NCI-H2196 (cell line): ENCODE measurements at regions not wholly inside any gene's neighbourhood (a gene's known extent, or its start where the extent isn't known, plus 50 kb on each side); places are given as distances from the start of the nearest gene placed in this dataset.
"Not testable (repeated sequence)": the region's sequence is repeated elsewhere in the genome, so short reads cannot be mapped to it uniquely, and the experiment has no call there.

Source experiments
- DNase-seq: peaks from one replicate; lab custom pipeline; 2025; ENCODE audit not compliant: unreplicated experiment; lab: John Stamatoyannopoulos, UW

GRCh38 chr11:3514635-3515424, 127.0 kb downstream of the ART5 start:
- DNase-seq: not testable (repeated sequence)

DNA sequence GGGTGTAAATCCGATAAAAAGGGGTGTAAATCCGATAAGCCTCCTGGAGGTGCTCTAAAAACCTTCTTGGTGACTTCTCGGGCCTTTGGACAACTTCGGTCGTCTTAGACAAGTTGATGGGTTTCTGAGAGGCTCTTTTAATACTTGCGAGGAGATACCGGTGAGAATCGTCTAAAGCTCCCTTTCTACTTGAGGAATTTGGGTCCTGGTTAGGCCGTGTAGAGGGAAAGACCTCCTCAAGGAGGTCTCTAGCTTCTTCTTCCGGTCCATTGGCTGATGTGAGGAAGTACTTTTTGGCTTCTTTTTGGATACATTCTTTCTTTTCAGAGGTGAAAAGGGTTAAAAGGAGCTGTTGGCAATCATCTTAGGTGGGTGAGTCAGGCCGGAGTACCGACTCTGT, 128.5 kb downstream of the ART5 start:
- not testable (repeated sequence) for DNase-seq

- DNase-seq: not testable (repeated sequence)
Observed at GRCh38 chr11:3512751-3513150, 129.0 kb downstream of the ART5 start.

GRCh38 chr11:3512133-3512703, 129.6 kb downstream of the ART5 start:
- peak; percentile 19 for DNase-seq

GRCh38 chr11:3511416-3512132, 130.2 kb downstream of the ART5 start:
- DNase-seq: not testable (repeated sequence)

GRCh38 chr11:3509563-3509962, 130.6 kb upstream of the ZNF195 start:
- DNase-seq: not testable (repeated sequence)

DNA sequence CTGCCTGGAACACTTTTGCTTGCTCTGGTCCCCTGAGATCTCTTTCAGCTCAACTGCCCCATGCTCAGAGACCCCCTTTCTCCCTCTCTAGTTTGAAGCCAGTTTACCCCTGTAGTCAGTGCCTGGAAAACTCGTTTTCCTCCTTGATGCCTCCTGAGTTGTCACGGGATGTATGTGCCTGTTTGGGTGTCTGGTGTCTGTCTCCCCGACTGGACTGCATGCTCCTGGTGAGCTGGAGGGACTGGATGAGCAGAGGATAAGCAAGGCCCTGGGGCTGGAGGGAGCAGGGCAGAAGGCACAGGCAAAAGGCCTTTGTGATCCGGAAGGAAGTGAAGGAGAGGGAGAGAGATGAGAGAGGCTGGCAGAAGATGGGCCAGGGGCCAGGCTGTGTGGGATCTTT, 120.3 kb upstream of the ZNF195 start:
- not testable (repeated sequence) for DNase-seq

- DNase-seq: not testable (repeated sequence)
Observed at GRCh38 chr11:3498356-3498755, 119.4 kb upstream of the ZNF195 start.

DNA sequence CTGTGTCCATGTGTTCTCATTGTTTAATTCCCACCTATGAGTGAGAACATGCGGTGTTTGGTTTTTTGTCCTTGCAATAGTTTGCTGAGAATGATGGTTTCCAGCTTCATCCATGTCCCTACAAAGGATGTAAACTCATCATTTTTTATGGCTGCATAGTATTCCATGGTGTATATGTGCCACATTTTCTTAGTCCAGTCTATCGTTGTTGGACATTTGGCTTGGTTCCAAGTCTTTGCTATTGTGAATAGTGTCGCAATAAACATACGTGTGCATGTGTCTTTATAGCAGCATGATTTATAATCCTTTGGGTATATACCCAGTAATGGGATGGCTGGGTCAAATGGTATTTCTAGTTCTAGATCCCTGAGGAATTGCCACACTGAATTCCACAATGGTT, 114.2 kb upstream of the ZNF195 start:
- not testable (repeated sequence) for DNase-seq

DNA sequence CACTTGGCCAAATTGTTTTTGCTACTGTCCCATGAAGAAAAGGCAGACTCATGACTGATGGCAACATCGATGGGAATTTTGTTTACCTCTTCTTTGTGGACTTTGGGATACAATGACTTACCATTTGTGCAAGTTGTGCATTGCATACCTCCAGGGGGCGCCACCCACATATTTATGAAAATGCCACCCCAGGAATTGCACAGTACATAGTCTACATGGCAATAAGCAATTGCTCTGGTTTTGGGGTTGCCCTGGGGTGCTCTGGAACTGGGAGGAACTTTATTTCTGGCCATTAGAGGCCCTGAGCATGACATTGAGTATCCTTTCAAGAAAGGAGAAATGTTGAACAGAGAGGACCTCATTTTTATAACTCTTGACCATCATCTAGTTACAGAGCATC, 109.1 kb upstream of the ZNF195 start:
- not testable (repeated sequence) for DNase-seq

GRCh38 chr11:3485737-3486136, 106.8 kb upstream of the ZNF195 start:
- DNase-seq: not testable (repeated sequence)

GRCh38 chr11:3476937-3477885, 98.3 kb upstream of the ZNF195 start:
- DNase-seq: peak; percentile 44

- DNase-seq: peak; percentile 8
Observed at GRCh38 chr11:3476084-3476936, 97.4 kb upstream of the ZNF195 start.

DNA sequence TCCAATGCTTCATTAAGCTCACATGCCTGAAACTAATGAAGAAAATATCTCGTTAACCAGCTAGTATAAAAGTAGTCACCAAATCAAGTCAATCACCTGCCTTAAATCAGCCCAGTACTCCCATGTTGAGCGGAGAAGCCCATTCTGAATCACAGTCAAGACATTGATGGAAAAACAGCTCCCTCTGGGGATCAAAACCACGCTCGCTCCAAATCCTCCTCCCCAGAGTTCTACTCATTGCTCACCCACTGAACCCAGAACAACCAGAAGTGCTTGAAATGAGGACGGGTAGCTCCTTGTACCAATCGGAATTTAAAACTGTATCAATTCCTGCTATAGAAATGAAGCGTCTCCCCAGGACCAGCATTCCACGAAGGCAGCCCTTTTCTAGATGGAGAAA, 90.0 kb upstream of the ZNF195 start:
- DNase-seq: not testable (repeated sequence)

- not testable (repeated sequence) for DNase-seq
Observed at GRCh38 chr11:3467599-3467998, 88.7 kb upstream of the ZNF195 start.

- DNase-seq: not testable (repeated sequence)
Observed at GRCh38 chr11:3455666-3456065, 76.7 kb upstream of the ZNF195 start.

DNA sequence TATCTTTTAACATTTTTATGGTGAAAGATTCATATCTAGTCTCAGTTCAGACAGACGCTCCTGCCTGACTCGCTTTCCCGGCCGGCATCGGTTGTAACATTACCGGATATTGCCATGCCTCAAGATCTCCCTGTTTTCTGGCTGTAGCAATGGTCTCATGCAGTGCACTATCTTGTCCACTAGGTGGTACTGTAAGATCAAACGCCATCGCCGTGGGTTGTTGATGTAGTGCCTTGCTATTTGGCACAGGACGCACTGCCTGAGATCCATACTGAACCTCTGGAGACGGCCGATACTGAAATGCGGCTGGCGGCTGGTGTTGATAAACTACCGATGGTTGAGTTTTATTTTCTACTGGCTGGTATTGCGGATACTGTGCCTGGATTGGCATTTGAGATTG, 75.9 kb upstream of the ZNF195 start:
- peak; percentile 44 for DNase-seq

DNA sequence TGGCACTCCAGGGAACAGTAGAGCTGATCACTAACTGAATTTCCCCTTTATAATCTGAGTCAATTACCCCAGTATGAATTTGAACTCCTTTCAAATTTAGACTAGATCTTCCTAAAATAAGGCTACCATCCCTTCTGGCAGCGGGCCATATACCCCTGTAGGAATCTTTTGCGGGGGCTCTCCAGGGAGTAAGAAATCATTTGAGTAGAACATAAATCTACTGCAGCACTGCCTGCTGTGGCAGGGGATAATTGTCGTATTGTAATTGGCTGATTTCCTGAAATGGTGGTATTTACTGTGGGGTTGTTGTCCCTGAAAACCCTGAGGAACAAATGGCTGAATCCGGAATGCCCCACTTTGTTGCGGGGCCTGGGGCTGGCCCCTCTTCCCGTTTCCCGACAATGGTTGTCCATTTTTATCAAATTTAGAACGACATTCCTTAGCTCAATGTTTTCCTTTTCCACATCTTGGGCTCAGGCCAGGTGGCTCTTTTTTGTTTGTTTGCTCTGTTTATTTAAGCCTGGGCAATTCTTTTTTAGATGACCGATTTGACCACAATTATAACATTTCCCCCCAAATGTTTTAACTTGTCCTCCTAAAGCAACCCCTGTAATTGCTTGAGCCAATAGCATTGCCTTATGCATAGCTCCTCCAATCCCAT, 74.8 kb upstream of the ZNF195 start:
- not testable (repeated sequence) for DNase-seq

DNA sequence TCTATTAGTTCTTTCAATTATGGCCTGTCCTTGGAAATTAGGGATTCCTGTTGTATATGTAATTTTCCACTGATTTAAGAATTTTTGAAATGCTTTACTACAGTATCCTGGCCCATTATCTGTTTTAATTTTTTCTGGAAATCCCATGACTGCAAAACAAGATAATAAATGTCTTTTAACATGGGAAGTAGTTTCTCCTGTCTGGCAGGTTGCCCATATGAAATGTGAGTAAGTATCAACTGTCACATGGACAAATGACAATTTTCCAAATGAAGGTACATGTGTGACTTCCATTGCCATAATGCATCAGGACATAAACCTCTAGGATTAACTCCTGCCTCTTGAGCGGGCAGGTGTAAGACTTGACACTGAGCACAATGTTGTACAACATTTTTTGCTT, 71.9 kb upstream of the ZNF195 start:
- DNase-seq: not testable (repeated sequence)
